H9 (cell line): ENCODE measurements at regions not wholly inside any gene's neighbourhood (a gene's known extent, or its start where the extent isn't known, plus 50 kb on each side); places are given as distances from the start of the nearest gene placed in this dataset.

Experiments used
- DNase-seq: peaks from one replicate; pipeline ENCODE4 v3.0.0-alpha.2; 2017
- H2AFZ ChIP-seq: one replicate; pipeline ENCODE4 v1.6.1; 2013; ENCODE audit warnings: mild to moderate bottlenecking, low read length, control low read depth, moderate library complexity
- H2AK5ac ChIP-seq: 2 replicates; pipeline ENCODE4 v1.6.1; 2013; ENCODE audit warnings: low read length, control low read depth, mixed read lengths; ENCODE audit not compliant: insufficient read length
- H2BK120ac ChIP-seq: one replicate; pipeline ENCODE4 v1.6.1; 2013; ENCODE audit warnings: low read depth, mild to moderate bottlenecking, low read length, control low read depth, inconsistent platforms; ENCODE audit not compliant: poor library complexity, severe bottlenecking
- H2BK12ac ChIP-seq: 2 replicates; pipeline ENCODE4 v1.6.1; 2013; ENCODE audit warnings: low read length, control low read depth, mixed read lengths, low read depth; ENCODE audit not compliant: insufficient read length
- H2BK15ac ChIP-seq: 2 replicates; pipeline ENCODE4 v1.6.1; 2013; ENCODE audit warnings: low read depth, low read length, control low read depth
- H2BK20ac ChIP-seq: one replicate; pipeline ENCODE4 v1.6.1; 2013; ENCODE audit warnings: low read depth, mild to moderate bottlenecking, low read length, control low read depth, inconsistent platforms; ENCODE audit not compliant: poor library complexity, severe bottlenecking
- H2BK5ac ChIP-seq: 2 replicates; pipeline ENCODE4 v1.6.1; 2013; ENCODE audit warnings: low read length, control low read depth, mixed read lengths; ENCODE audit not compliant: insufficient read length
- H3K14ac ChIP-seq: 2 replicates; pipeline ENCODE4 v1.6.1; 2013; ENCODE audit warnings: low read length, control low read depth; ENCODE audit not compliant: insufficient read depth
- H3K18ac ChIP-seq: 2 replicates; pipeline ENCODE4 v1.6.1; 2013; ENCODE audit warnings: low read depth, mild to moderate bottlenecking, mixed read lengths, low read length, control low read depth; ENCODE audit not compliant: insufficient read length
- H3K23ac ChIP-seq: 2 replicates; pipeline ENCODE4 v1.6.1; 2013; ENCODE audit warnings: low read length, control low read depth, mixed read lengths, low read depth; ENCODE audit not compliant: insufficient read length
- H3K23me2 ChIP-seq: 2 replicates; pipeline ENCODE4 v1.6.1; 2013; ENCODE audit warnings: low read depth, mild to moderate bottlenecking, mixed read lengths, low read length, control low read depth; ENCODE audit not compliant: insufficient read length, poor library complexity, severe bottlenecking
- H3K27ac ChIP-seq: 2 replicates; pipeline ENCODE4 v1.5.1; 2013; ENCODE audit warnings: low read length, control low read depth, mixed read lengths, low read depth; ENCODE audit not compliant: insufficient read length
- H3K27me3 ChIP-seq: 2 replicates; pipeline ENCODE4 v1.6.1; 2013; ENCODE audit warnings: low read length, control low read depth, inconsistent platforms; ENCODE audit not compliant: insufficient read depth
- H3K4ac ChIP-seq: 2 replicates; pipeline ENCODE4 v1.6.1; 2013; ENCODE audit warnings: low read depth, mild to moderate bottlenecking, control low read depth, inconsistent platforms, low read length, moderate library complexity
- H3K4me1 ChIP-seq: 2 replicates; pipeline ENCODE4 v1.6.1; 2013; ENCODE audit warnings: low read length, control low read depth, inconsistent platforms; ENCODE audit not compliant: insufficient read depth
- H3K4me2 ChIP-seq: 2 replicates; pipeline ENCODE4 v1.6.1; 2013; ENCODE audit warnings: low read length, control low read depth, mixed read lengths; ENCODE audit not compliant: insufficient read length, insufficient read depth
- H3K56ac ChIP-seq: 2 replicates; pipeline ENCODE4 v1.6.1; 2013; ENCODE audit warnings: low read depth, mild to moderate bottlenecking, mixed read lengths, low read length, control low read depth; ENCODE audit not compliant: insufficient read length
- H3K79me1 ChIP-seq: 2 replicates; pipeline ENCODE4 v1.6.1; 2013; ENCODE audit warnings: low read depth, mild to moderate bottlenecking, moderate library complexity, low read length, control low read depth, inconsistent platforms; ENCODE audit not compliant: insufficient read depth, poor library complexity, severe bottlenecking
- H3K79me2 ChIP-seq: 2 replicates; pipeline ENCODE4 v1.6.1; 2013; ENCODE audit warnings: low read length, control low read depth, inconsistent platforms; ENCODE audit not compliant: insufficient read depth
- H3K9ac ChIP-seq: 2 replicates; pipeline ENCODE4 v1.6.1; 2013; ENCODE audit warnings: low read length, control low read depth, mixed read lengths; ENCODE audit not compliant: insufficient read length; ENCODE audit errors: extremely low read depth
- H3K9me3 ChIP-seq: one replicate; pipeline ENCODE4 v1.6.1; 2013; ENCODE audit warnings: low read depth, low read length, inconsistent platforms; ENCODE audit not compliant: control insufficient read depth
- H3T11ph ChIP-seq: one replicate; pipeline ENCODE4 v1.6.1; 2013; ENCODE audit warnings: mild to moderate bottlenecking, low read length, control low read depth, inconsistent platforms
- H4K20me1 ChIP-seq: one replicate; pipeline ENCODE4 v1.6.1; 2013; ENCODE audit not compliant: control insufficient read depth, insufficient read length, insufficient read depth
- H4K5ac ChIP-seq: 2 replicates; pipeline ENCODE4 v1.6.1; 2013; ENCODE audit warnings: low read depth, mild to moderate bottlenecking, mixed read lengths, low read length, control low read depth; ENCODE audit not compliant: insufficient read length
- H4K8ac ChIP-seq: replicated peaks from 2 replicates; pipeline ENCODE4 v1.6.1; 2013; ENCODE audit warnings: low read length, control low read depth, mixed read lengths, low read depth; ENCODE audit not compliant: insufficient read length
- H4K91ac ChIP-seq: 2 replicates; pipeline ENCODE4 v1.6.1; 2013; ENCODE audit warnings: low read depth, mild to moderate bottlenecking, moderate library complexity, mixed read lengths, low read length, control low read depth; ENCODE audit not compliant: insufficient read length
- H3K27ac Mint-ChIP-seq, 3 experiments: 2 replicates in 2 of 3; 3 replicates in 1 of 3; pipeline ENCODE4 v1.8.0; 2020 to 2021; ENCODE audit warnings: mixed read lengths in 3 of 3, mild to moderate bottlenecking in 1 of 3, moderate library complexity in 1 of 3
- H3K27me3 Mint-ChIP-seq: 2 replicates; pipeline ENCODE4 v1.8.0; 2021; ENCODE audit warnings: low read depth, mild to moderate bottlenecking, moderate library complexity, mixed read lengths
- H3K36me3 Mint-ChIP-seq, 3 experiments: 2 replicates in 2 of 3; 3 replicates in 1 of 3; pipeline ENCODE4 v1.8.0; 2020 to 2021; ENCODE audit warnings: low read depth in 3 of 3, mixed read lengths in 3 of 3; ENCODE audit not compliant: insufficient read depth in 1 of 3
- H3K4me1 Mint-ChIP-seq, 2 experiments: 2 replicates each; pipeline ENCODE4 v1.8.0; 2020; ENCODE audit warnings: mixed read lengths in 2 of 2
- H3K4me3 Mint-ChIP-seq, 2 experiments: 2 replicates in 1 of 2; 3 replicates in 1 of 2; pipeline ENCODE4 v1.8.0; 2020 to 2021; ENCODE audit warnings: mild to moderate bottlenecking in 2 of 2, mixed read lengths in 2 of 2, moderate library complexity in 1 of 2
- H3K9me3 Mint-ChIP-seq, 2 experiments: 2 replicates in 1 of 2; 3 replicates in 1 of 2; pipeline ENCODE4 v1.8.0; 2020; ENCODE audit warnings: mild to moderate bottlenecking in 2 of 2, mixed read lengths in 2 of 2, moderate library complexity in 1 of 2
- CTCF ChIP-seq: fragments of 200-600 bp; sonication (generic); conservative IDR thresholded peaks from 3 replicates; pipeline ENCODE4 v1.8.0; 2021; ENCODE audit warnings: antibody characterized with exemption, mild to moderate bottlenecking
- WGBS: extraction: QIAGEN DNeasy Blood & Tissue Kit; methylation state at CpG from one replicate; pipeline ENCODE4 v1.1.7; 2013; ENCODE audit warnings: missing lambda C conversion rate, low lambda C conversion rate, mixed read lengths; ENCODE audit not compliant: insufficient read length; ENCODE audit errors: extremely low coverage; 5-methylcytosine and 5-hydroxymethylcytosine counted together

GRCh38 chr20:6857927-6858326 lies 90.4 kb downstream of the BMP2 start:
- Mint-ChIP-seq H3K27ac (no peak overlapping the region), H3K36me3 (no peaks in the 10 kb centered on the region), H3K9me3 (no peaks in the 10 kb centered on the region), H3K4me1 (peaks cover 4% of the 10 kb centered on the region in 2 experiments), H3K4me3 (no peak overlapping the region), H3K27me3 (no peaks in the 10 kb centered on the region)
- H4K20me1 ChIP-seq = no peaks in the 10 kb centered on the region
- DNase-seq = no peak
- H3T11ph ChIP-seq = no peak overlapping the region
- H3K18ac ChIP-seq = no peak overlapping the region
- H4K5ac ChIP-seq = no peak overlapping the region
- H3K79me2 ChIP-seq = no peaks in the 10 kb centered on the region
- no peaks in the 10 kb centered on the region for H3K79me1 ChIP-seq
- no peak overlapping the region for H2AK5ac ChIP-seq
- no peak overlapping the region for H3K56ac ChIP-seq
- H2BK15ac ChIP-seq = no peak overlapping the region
- TF ChIP-seq CTCF = no peak
- no peaks in the 10 kb centered on the region for H3K23me2 ChIP-seq
- no peak overlapping the region for H2AFZ ChIP-seq
- no peak overlapping the region for H3K4ac ChIP-seq
- no peak overlapping the region for H2BK12ac ChIP-seq
- no peak overlapping the region for H4K91ac ChIP-seq
- no peaks in the 10 kb centered on the region for H3K27me3 ChIP-seq
- no peak overlapping the region for H3K4me2 ChIP-seq
- H2BK120ac ChIP-seq = no peak overlapping the region
- no peak overlapping the region for H3K9ac ChIP-seq
- H3K27ac ChIP-seq = no peak overlapping the region
- no CpG with 5 or more reads among the region's 5 CpGs for WGBS
- H3K23ac ChIP-seq = no peak overlapping the region
- no peak overlapping the region for H4K8ac ChIP-seq
- H2BK20ac ChIP-seq = no peak overlapping the region
- no peak overlapping the region for H3K14ac ChIP-seq
- no peaks in the 10 kb centered on the region for H3K9me3 ChIP-seq
- no peak overlapping the region for H2BK5ac ChIP-seq
- no peaks in the 10 kb centered on the region for H3K4me1 ChIP-seq
